ENCODE measurements at regions not wholly inside any gene's neighbourhood (a gene's known extent, or its start where the extent isn't known, plus 50 kb on each side); places are given as distances from the start of the nearest gene placed in this dataset.

DNA sequence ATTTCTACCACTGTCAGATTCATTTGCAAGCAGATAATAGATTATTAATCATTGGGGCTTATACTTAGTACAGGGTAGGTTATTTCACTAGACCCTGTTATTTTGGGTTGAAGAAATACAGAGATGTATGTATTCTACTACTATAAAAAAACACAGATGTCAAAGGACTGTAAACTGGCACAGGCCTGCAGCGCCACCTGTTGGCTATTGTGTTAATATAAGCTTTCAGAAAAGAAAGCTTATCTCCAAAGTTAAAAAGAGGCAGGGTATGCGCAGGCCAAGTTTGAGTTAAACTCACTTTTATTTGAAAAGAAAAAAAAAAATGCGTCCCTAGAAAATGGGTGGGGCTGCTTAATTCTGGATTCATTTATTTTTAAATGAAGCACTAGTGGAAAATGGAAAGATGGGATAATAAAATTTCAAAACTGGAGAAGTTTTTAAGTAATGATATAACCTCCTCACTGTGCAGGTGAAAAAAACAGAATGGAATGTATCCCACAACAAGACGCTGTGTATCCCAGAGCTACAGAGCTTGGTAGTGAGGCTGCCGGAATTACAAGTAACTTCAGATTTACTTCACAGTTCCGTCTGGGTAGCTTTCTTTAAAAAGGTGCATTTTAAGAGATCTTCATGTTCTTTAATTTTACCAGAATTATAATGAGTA lies 407.2 kb upstream of the TGFBR2 start:
- H4K20me1 ChIP-seq (ENCODE audit: control insufficient read depth, extremely low read depth, insufficient read depth, low read length) = no peaks in the 10 kb centered on the region
- no peaks in the 10 kb centered on the region for H3K36me3 ChIP-seq (ENCODE audit: control insufficient read depth in 2 of 2, extremely low read depth in 1 of 2, insufficient read depth in 2 of 2, low read length in 2 of 2)
- H3K9me3 ChIP-seq (ENCODE audit: control insufficient read depth, low read depth, low read length) = no peaks in the 10 kb centered on the region
- DNase-seq (ENCODE audit: low read depth, low spot score) (no peak), FAIRE-seq (no peak)
- H3K79me2 ChIP-seq (ENCODE audit: control insufficient read depth, insufficient read depth, low read length) = no peaks in the 10 kb centered on the region
- dilution Hi-C loops (cut with MboI; ENCODE audit: extremely low pct_ligation_motif_present, low sequenced_read_pairs) = no loop called here
- no peaks in the 10 kb centered on the region for H3K27me3 ChIP-seq (ENCODE audit: control insufficient read depth, extremely low read depth, insufficient read depth, low read length)
- no peaks in the 10 kb centered on the region for H3K4me1 ChIP-seq (ENCODE audit: control insufficient read depth, extremely low read depth, insufficient read depth, low read length)
- H3K4me2 ChIP-seq (ENCODE audit: control insufficient read depth, extremely low read depth, insufficient read depth, low read depth, low read length) = no peak overlapping the region
- no peak overlapping the region for H3K27ac ChIP-seq (ENCODE audit: control insufficient read depth, insufficient read depth, low read length)
- TF ChIP-seq EZH2 (IDR thresholded peaks at IDR 0.05; ENCODE audit: low read length) = no peak
- TF ChIP-seq, protein P1, sequence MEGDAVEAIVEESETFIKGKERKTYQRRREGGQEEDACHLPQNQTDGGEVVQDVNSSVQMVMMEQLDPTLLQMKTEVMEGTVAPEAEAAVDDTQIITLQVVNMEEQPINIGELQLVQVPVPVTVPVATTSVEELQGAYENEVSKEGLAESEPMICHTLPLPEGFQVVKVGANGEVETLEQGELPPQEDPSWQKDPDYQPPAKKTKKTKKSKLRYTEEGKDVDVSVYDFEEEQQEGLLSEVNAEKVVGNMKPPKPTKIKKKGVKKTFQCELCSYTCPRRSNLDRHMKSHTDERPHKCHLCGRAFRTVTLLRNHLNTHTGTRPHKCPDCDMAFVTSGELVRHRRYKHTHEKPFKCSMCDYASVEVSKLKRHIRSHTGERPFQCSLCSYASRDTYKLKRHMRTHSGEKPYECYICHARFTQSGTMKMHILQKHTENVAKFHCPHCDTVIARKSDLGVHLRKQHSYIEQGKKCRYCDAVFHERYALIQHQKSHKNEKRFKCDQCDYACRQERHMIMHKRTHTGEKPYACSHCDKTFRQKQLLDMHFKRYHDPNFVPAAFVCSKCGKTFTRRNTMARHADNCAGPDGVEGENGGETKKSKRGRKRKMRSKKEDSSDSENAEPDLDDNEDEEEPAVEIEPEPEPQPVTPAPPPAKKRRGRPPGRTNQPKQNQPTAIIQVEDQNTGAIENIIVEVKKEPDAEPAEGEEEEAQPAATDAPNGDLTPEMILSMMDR (optimal IDR thresholded peaks at IDR 0.05 in 1 of 3, IDR thresholded peaks at IDR 0.05 in 1 of 3, conservative IDR thresholded peaks at IDR 0.05 in 1 of 3; ENCODE audit: extremely low read depth in 1 of 3, insufficient read depth in 2 of 3, low read length in 3 of 3) = peak; percentile 48 to 59 (median 49)
- H3K9ac ChIP-seq (ENCODE audit: control insufficient read depth, extremely low read depth, insufficient read depth, low read length) = no peak overlapping the region
- no peaks in the 10 kb centered on the region for H3K9me1 ChIP-seq (ENCODE audit: control insufficient read depth, extremely low read depth, insufficient read depth, low read length)
- no peak overlapping the region for H3K4me3 ChIP-seq (ENCODE audit: control insufficient read depth in 2 of 3, extremely low read depth in 1 of 3, insufficient read depth in 2 of 3, low read depth in 1 of 3, low read length in 3 of 3)
- H2AFZ ChIP-seq (ENCODE audit: control insufficient read depth, low read length) = no peak overlapping the region

DNA sequence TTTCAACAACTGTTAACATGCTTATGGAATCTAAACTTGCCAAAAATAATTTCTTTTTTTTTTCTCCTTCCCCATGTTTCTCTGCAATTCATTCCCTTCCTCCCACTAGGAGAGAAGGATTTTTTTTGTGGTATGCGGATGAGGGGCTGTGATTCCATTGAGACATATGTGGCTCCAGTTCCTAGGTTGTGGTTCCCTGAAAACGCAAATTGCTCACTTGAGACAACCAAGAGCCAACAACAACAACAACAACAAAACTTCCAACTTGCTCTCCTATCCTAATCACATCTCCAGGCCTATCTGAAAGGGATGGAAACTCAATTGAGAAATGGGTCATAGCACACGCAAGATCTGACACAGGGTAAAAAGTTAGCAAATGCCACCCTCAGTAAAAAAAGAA lies 406.5 kb upstream of the TGFBR2 start:
- no peak for DNase-seq (ENCODE audit: low read depth, low spot score)
- H3K9me1 ChIP-seq (ENCODE audit: control insufficient read depth, extremely low read depth, insufficient read depth, low read length) = no peaks in the 10 kb centered on the region
- TF ChIP-seq, protein P1 (optimal IDR thresholded peaks at IDR 0.05 in 1 of 3, IDR thresholded peaks at IDR 0.05 in 1 of 3, conservative IDR thresholded peaks at IDR 0.05 in 1 of 3; ENCODE audit: extremely low read depth in 1 of 3, insufficient read depth in 2 of 3, low read length in 3 of 3) = no peak
- TF ChIP-seq EZH2 (IDR thresholded peaks at IDR 0.05; ENCODE audit: low read length) = no peak
- H4K20me1 ChIP-seq (ENCODE audit: control insufficient read depth, extremely low read depth, insufficient read depth, low read length) = no peaks in the 10 kb centered on the region
- H2AFZ ChIP-seq (ENCODE audit: control insufficient read depth, low read length) = no peak overlapping the region
- no peaks in the 10 kb centered on the region for H3K4me1 ChIP-seq (ENCODE audit: control insufficient read depth, extremely low read depth, insufficient read depth, low read length)
- H3K4me2 ChIP-seq (ENCODE audit: control insufficient read depth, extremely low read depth, insufficient read depth, low read depth, low read length) = no peak overlapping the region
- H3K79me2 ChIP-seq (ENCODE audit: control insufficient read depth, insufficient read depth, low read length) = no peaks in the 10 kb centered on the region
- no peaks in the 10 kb centered on the region for H3K27me3 ChIP-seq (ENCODE audit: control insufficient read depth, extremely low read depth, insufficient read depth, low read length)
- no peak for FAIRE-seq
- H3K9ac ChIP-seq (ENCODE audit: control insufficient read depth, extremely low read depth, insufficient read depth, low read length) = no peak overlapping the region
- dilution Hi-C loops (cut with MboI; ENCODE audit: extremely low pct_ligation_motif_present, low sequenced_read_pairs) = no loop called here
- no peak overlapping the region for H3K4me3 ChIP-seq (ENCODE audit: control insufficient read depth in 2 of 3, extremely low read depth in 1 of 3, insufficient read depth in 2 of 3, low read depth in 1 of 3, low read length in 3 of 3)
- no peaks in the 10 kb centered on the region for H3K36me3 ChIP-seq (ENCODE audit: control insufficient read depth in 2 of 2, extremely low read depth in 1 of 2, insufficient read depth in 2 of 2, low read length in 2 of 2)
- H3K27ac ChIP-seq (ENCODE audit: control insufficient read depth, insufficient read depth, low read length) = no peak overlapping the region
- no peaks in the 10 kb centered on the region for H3K9me3 ChIP-seq (ENCODE audit: control insufficient read depth, low read depth, low read length)
